Hippocampal formation (tissue), 2 donors: ENCODE measurements at regions not wholly inside any gene's neighbourhood (a gene's known extent, or its start where the extent isn't known, plus 50 kb on each side); places are given as distances from the start of the nearest gene placed in this dataset.
"Not testable (repeated sequence)": the region's sequence is repeated elsewhere in the genome, so short reads cannot be mapped to it uniquely, and the experiment has no call there.

Experiments
- DNase-seq, 2 donors: peaks; one replicate each; lab custom pipeline; 2025; lab: John Stamatoyannopoulos, UW

GRCh38 chr4:102210806-102211205 lies 134.5 kb downstream of the SLC39A8 start:
- DNase-seq = not testable (repeated sequence)

- not testable (repeated sequence) for DNase-seq
Measured at GRCh38 chr4:102204634-102205033, 140.6 kb downstream of the SLC39A8 start.

- no peak for DNase-seq
Measured at GRCh38 chr4:102196221-102196620, 149.1 kb downstream of the SLC39A8 start.

- DNase-seq = no peak
Measured at GRCh38 chr4:102193145-102193544, 152.1 kb downstream of the SLC39A8 start.

- DNase-seq = no peak
Measured at GRCh38 chr4:102180046-102180445, 165.2 kb downstream of the SLC39A8 start.

GRCh38 chr4:102174719-102175189 lies 170.5 kb downstream of the SLC39A8 start:
- DNase-seq = no peak

- DNase-seq = no peak
Measured at GRCh38 chr4:102172341-102172740, 172.9 kb downstream of the SLC39A8 start.

- no peak for DNase-seq
Measured at GRCh38 chr4:102170910-102171309, 174.4 kb downstream of the SLC39A8 start.

- DNase-seq = peak; percentile 3 to 46
Measured at GRCh38 chr4:102169345-102169744, 175.9 kb downstream of the SLC39A8 start.

- no peak for DNase-seq
Measured at GRCh38 chr4:102168580-102168979, 176.7 kb downstream of the SLC39A8 start.

- no peak for DNase-seq
Measured at GRCh38 chr4:102165584-102165983, 179.7 kb downstream of the SLC39A8 start.

GRCh38 chr4:102163404-102164140 lies 181.7 kb downstream of the SLC39A8 start:
- no peak for DNase-seq

- no peak for DNase-seq
Measured at GRCh38 chr4:102157984-102158383, 187.3 kb downstream of the SLC39A8 start.

- no peak for DNase-seq
Measured at GRCh38 chr4:102153391-102153790, 191.9 kb downstream of the SLC39A8 start.

- no peak for DNase-seq
Measured at GRCh38 chr4:102151696-102152095, 193.6 kb downstream of the SLC39A8 start.

GRCh38 chr4:102143433-102143832 lies 201.8 kb downstream of the SLC39A8 start:
- no peak for DNase-seq

GRCh38 chr4:102141842-102142241 lies 203.4 kb downstream of the SLC39A8 start:
- DNase-seq = no peak

- no peak for DNase-seq
Measured at GRCh38 chr4:102139932-102140331, 205.3 kb downstream of the SLC39A8 start.

- DNase-seq = no peak
Measured at GRCh38 chr4:102139132-102139573, 206.1 kb downstream of the SLC39A8 start.

- no peak for DNase-seq
Measured at GRCh38 chr4:102137217-102137616, 208.1 kb downstream of the SLC39A8 start.

GRCh38 chr4:102129810-102130209 lies 215.5 kb downstream of the SLC39A8 start:
- DNase-seq = no peak
